Gastroesophageal sphincter (tissue), 4 donors: ENCODE measurements at regions not wholly inside any gene's neighbourhood (a gene's known extent, or its start where the extent isn't known, plus 50 kb on each side); places are given as distances from the start of the nearest gene placed in this dataset.
"Not testable (repeated sequence)": the region's sequence is repeated elsewhere in the genome, so short reads cannot be mapped to it uniquely, and the experiment has no call there.

Experiments
- ATAC-seq: fragments of 150-250 bp; one replicate; pipeline ENCODE4 v1.9.1; 2016; ENCODE audit warnings: mild to moderate bottlenecking, moderate library complexity
- H3K27ac ChIP-seq, 4 donors: fragments of 200-600 bp; sonication (generic) in 3 of 4; 1 replicate in 3 of 4; 2 replicates in 1 of 4; pipeline ENCODE4 v1.5.1; 2016 to 2019
- H3K27me3 ChIP-seq: fragments of 200-600 bp; sonication (generic); one replicate; pipeline ENCODE4 v1.5.1; 2019
- H3K36me3 ChIP-seq, 2 donors: fragments of 200-600 bp; sonication (generic); one replicate each; pipeline ENCODE4 v1.5.1; 2019; ENCODE audit warnings: control low read depth in 1 of 2
- H3K4me1 ChIP-seq, 3 donors: fragments of 200-600 bp; sonication (generic); 1 replicate in 2 of 3; 2 replicates in 1 of 3; pipeline ENCODE4 v1.5.1; 2016 to 2019; ENCODE audit warnings: control low read depth in 2 of 3
- H3K4me3 ChIP-seq, 2 donors: fragments of 200-600 bp; sonication (generic); one replicate each; pipeline ENCODE4 v1.5.1; 2019; ENCODE audit warnings: mild to moderate bottlenecking in 1 of 2, moderate library complexity in 1 of 2
- H3K9me3 ChIP-seq, 3 donors: fragments of 200-600 bp; sonication (generic); one replicate each; pipeline ENCODE4 v1.5.1; 2017 to 2019; ENCODE audit warnings: control low read depth in 2 of 3
- EP300 ChIP-seq: sonication (generic); formaldehyde crosslinking; IDR thresholded peaks from one replicate; pipeline ENCODE4 v1.6.1; 2017; ENCODE audit warnings: antibody characterized with exemption, mild to moderate bottlenecking
- POLR2A ChIP-seq, 2 donors: fragments of 450-650 bp; IDR thresholded peaks; one replicate each; pipeline ENCODE4 v1.6.1; 2017; ENCODE audit warnings: antibody characterized with exemption in 2 of 2, mild to moderate bottlenecking in 2 of 2, moderate library complexity in 1 of 2
- POLR2AphosphoS5 ChIP-seq: sonication (generic); formaldehyde crosslinking; IDR thresholded peaks from one replicate; pipeline ENCODE4 v1.6.1; 2017; ENCODE audit warnings: antibody characterized with exemption
- WGBS, 2 donors: methylation state at CpG; one replicate each; pipeline ENCODE4 v1.1.5; 2018; ENCODE audit warnings: low coverage in 1 of 2; 5-methylcytosine and 5-hydroxymethylcytosine counted together
- TF ChIP-seq, protein P1 (sequence below), 4 experiments: fragments of 200-600 bp in 2 of 4; fragments of 450-650 bp in 2 of 4; sonication (generic) in 1 of 4; IDR thresholded peaks; one replicate each; pipeline ENCODE4 v1.5.1; 2017 to 2019; ENCODE audit warnings: antibody characterized with exemption in 4 of 4, mild to moderate bottlenecking in 2 of 4, moderate library complexity in 2 of 4

DNA sequence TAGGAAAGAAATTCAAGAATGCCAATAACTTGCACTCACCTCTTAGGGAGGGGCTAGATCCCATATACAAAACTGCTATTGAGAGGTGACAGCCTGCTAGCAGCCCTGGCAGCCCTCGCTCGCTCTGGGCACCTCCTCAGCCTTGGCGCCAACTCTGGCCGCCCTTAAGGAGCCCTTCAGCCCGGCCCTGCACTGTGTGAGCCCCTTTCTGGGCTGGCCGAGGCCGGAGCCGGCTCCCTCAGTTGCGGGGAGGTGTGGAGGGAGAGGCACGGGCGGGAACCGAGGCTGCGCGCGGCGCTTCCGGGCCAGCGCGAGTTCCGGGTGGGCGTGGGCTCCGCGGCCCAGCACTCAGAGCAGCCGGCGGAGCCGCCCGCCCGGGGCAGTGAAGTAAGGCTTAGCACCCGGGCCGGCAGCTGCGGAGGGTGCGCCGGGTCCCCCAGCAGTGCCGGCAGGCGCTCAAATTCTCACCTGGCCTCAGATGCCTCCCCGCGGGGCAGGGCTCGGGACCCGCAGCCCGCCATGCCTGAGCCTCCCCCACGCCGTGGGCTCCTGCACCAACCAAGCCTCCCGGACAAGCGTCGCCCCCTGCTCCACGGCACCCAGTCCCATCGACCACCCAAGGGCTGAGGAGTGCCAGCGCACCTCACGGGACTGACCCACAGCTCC lies 329.9 kb downstream of the FAM181B start:
- H3K36me3 ChIP-seq: no peaks in the 10 kb centered on the region
- no peaks in the 10 kb centered on the region for H3K4me1 ChIP-seq
- TF ChIP-seq POLR2A (IDR thresholded peaks at IDR 0.05) (no peak), POLR2AphosphoS5 (no peak), EP300 (no peak)
- TF ChIP-seq, protein P1, sequence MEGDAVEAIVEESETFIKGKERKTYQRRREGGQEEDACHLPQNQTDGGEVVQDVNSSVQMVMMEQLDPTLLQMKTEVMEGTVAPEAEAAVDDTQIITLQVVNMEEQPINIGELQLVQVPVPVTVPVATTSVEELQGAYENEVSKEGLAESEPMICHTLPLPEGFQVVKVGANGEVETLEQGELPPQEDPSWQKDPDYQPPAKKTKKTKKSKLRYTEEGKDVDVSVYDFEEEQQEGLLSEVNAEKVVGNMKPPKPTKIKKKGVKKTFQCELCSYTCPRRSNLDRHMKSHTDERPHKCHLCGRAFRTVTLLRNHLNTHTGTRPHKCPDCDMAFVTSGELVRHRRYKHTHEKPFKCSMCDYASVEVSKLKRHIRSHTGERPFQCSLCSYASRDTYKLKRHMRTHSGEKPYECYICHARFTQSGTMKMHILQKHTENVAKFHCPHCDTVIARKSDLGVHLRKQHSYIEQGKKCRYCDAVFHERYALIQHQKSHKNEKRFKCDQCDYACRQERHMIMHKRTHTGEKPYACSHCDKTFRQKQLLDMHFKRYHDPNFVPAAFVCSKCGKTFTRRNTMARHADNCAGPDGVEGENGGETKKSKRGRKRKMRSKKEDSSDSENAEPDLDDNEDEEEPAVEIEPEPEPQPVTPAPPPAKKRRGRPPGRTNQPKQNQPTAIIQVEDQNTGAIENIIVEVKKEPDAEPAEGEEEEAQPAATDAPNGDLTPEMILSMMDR (IDR thresholded peaks at IDR 0.05): no peak
- 60% methylated on average over 1 of the region's 49 CpGs; no CpG with 5 or more reads in 1 of the 2 donors for WGBS, 2 donors
- no peak overlapping the region for H3K27ac ChIP-seq
- no peak for ATAC-seq
- H3K9me3 ChIP-seq: no peaks in the 10 kb centered on the region
- H3K27me3 ChIP-seq: no peaks in the 10 kb centered on the region
- no peak overlapping the region for H3K4me3 ChIP-seq

DNA sequence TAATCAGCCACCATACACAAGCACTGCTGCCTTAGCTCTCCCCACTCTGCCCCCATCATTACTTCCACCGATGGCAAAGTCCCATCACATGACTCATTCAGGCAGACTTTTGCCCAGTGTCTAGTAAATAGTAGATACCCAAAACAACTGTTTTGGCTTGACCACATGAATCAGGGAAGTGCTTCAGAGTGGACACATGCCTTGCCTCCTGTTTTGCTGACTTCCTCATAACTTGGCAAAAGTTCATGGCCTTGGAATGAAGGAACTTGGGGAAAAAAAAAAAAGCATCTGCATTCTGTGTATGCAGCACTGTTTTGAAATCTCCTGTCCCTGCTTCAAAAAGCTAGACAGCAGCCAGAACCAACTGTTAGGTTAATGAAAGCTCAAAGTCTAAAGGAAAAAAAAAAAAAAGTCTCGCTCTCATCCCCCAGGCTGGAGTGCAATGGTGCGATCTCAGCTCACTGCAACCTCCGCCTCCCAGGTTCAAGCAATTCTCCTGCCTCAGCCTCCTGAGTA lies 335.3 kb downstream of the FAM181B start:
- Histone ChIP-seq H3K27ac (peak overlapping the region in 1 of 4 donors; percentile 6), H3K4me3 (no peak overlapping the region), H3K36me3 (no peaks in the 10 kb centered on the region), H3K9me3 (peaks cover 0 to 4% (median 0%) of the 10 kb centered on the region in 3 donors), H3K4me1 (no peaks in the 10 kb centered on the region), H3K27me3 (no peaks in the 10 kb centered on the region)
- TF ChIP-seq POLR2AphosphoS5 (no peak), POLR2A (IDR thresholded peaks at IDR 0.05) (no peak), EP300 (no peak)
- TF ChIP-seq, protein P1 (IDR thresholded peaks at IDR 0.05): no peak
- peak; percentile 85 for ATAC-seq
- WGBS, 2 donors: 71 to 74% methylated on average over 3 to 4 of the region's 4 CpGs

DNA sequence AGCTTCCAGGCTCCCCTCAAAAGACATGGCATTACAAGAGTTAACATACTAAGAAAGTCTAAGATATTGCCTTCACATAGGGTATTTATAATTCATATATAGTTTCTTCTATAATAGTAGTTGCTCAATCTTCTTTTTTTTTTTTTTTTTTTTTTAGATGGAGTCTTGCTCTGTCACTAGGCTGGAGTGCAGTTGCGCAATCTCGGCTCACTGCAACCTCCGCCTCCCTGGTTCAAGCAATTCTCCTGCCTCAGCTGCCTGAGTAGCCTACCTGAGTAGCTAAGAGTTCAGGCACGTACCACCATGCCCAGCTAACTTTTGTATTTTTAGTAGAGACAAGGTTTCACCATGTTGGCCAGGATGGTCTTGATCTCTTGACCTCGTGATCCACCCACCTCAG lies 337.0 kb downstream of the FAM181B start:
- H3K36me3 ChIP-seq, ATAC-seq, H3K27ac ChIP-seq, H3K4me1 ChIP-seq, H3K4me3 ChIP-seq, H3K27me3 ChIP-seq: not testable (repeated sequence)
- 80 to 93% methylated on average over 2 to 5 of the region's 5 CpGs for WGBS, 2 donors
- peaks cover 0 to 11% (median 0%) of the 10 kb centered on the region in 3 donors for H3K9me3 ChIP-seq

DNA sequence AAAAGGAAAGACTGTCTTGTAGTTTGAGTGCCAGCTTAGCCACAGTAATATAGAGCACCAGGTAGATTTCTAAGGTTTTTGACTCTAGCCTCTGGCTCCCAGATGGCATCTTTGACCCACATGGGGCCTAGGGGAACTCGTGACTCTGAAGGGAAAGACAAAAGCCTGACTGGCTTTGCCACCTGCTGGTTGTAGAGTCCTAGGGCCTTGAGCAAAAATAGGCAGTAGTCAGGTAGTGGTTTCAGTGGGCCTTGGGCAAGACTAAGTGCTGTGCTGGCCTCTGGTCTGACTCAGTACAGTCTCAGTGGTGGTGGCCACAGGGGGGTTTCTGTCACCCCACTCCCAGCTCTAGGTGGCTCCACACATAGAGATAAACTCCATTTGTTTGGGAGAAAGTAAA lies 349.4 kb downstream of the FAM181B start:
- TF ChIP-seq, protein P1 (IDR thresholded peaks at IDR 0.05): no peak
- TF ChIP-seq POLR2A (IDR thresholded peaks at IDR 0.05) (no peak), EP300 (no peak), POLR2AphosphoS5 (no peak)
- Histone ChIP-seq H3K4me1 (no peaks in the 10 kb centered on the region), H3K36me3 (no peaks in the 10 kb centered on the region), H3K9me3 (no peaks in the 10 kb centered on the region), H3K4me3 (no peak overlapping the region), H3K27me3 (no peaks in the 10 kb centered on the region), H3K27ac (no peak overlapping the region)
- WGBS, 2 donors: 43% methylated on average over 1 of the region's 1 CpG; no CpG with 5 or more reads in 1 of the 2 donors
- no peak for ATAC-seq

DNA sequence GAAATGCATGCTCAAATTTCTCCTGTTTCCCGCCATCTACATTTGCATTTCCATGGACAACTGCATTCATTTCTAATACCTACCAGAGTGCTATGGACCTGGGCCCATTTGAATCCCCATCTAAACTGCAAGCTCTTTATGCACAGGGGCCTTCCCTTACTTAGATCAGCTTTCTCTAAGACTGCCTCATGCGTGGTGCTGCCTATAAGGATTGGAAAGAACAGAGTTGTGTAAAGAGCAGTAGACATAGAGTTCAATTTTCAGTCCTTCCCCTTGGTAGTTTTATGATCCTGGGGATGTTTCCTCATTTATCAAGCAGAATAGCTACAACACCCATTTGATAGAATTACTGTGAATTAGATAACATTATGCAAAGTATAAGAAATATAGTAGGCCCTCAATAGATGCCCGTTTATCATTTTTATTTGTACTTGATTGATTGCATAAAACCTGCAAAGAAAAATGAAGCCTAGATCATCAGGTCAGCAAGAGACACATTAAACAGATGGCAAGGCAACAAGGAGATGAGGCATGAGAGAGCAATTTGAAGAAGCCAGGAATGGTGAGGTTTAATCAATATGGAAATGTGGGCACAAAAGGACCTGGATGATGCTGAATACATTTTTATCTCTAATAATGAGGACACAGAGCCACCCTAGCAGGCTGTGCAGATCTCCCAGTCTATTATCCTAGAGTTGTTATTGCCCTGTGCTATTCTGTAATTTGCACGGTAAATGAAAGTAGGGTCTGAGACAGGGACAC lies 359.7 kb downstream of the FAM181B start:
- no peak for TF ChIP-seq EP300
- no peak for TF ChIP-seq POLR2AphosphoS5
- TF ChIP-seq, protein P1 (IDR thresholded peaks at IDR 0.05): no peak
- TF ChIP-seq POLR2A (IDR thresholded peaks at IDR 0.05): no peak
- no peak for ATAC-seq
- H3K4me3 ChIP-seq: no peak overlapping the region

More for the DNA sequence above, 359.7 kb downstream of the FAM181B start:
- Histone ChIP-seq H3K4me1 (no peaks in the 10 kb centered on the region), H3K27ac (no peak overlapping the region), H3K9me3 (no peaks in the 10 kb centered on the region), H3K36me3 (no peaks in the 10 kb centered on the region), H3K27me3 (no peaks in the 10 kb centered on the region)
- 82 to 90% methylated on average over 4 of the region's 4 CpGs for WGBS, 2 donors
